PC-9 (cell line): ENCODE measurements at regions not wholly inside any gene's neighbourhood (a gene's known extent, or its start where the extent isn't known, plus 50 kb on each side); places are given as distances from the start of the nearest gene placed in this dataset.

ENCODE experiments used
- EZH2 ChIP-seq: fragments of 200-600 bp; sonication (generic); IDR thresholded peaks from 2 replicates; pipeline ENCODE4 v1.8.0; 2017; ENCODE audit warnings: antibody characterized with exemption, low read depth
- TF ChIP-seq, protein P1 (sequence below): fragments of 200-600 bp; sonication (generic); conservative IDR thresholded peaks from 2 replicates; pipeline ENCODE4 v1.6.1; 2017; ENCODE audit warnings: mixed run types, antibody characterized with exemption, mild to moderate bottlenecking, moderate library complexity

DNA sequence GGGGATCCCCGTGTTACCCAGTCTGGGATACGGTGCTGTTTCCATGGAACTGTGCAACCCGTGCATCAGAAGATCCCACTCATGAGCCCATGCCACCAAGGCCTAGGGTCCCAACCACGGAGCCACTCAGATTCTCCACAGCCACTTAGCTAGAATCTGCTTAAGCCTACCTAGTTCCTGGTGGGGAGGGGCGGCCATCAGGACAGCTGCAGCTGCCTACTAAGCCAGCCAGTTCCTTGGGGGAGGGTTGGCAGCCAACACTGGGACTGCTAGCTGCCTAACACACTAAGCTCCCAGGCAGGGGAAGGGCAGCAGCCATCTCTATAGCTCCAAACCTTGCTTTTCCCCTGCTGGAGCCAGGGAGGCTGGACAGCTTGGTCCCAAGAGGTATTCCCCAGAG is 549.2 kb upstream of the BRINP3 start:
- TF ChIP-seq, protein P1, sequence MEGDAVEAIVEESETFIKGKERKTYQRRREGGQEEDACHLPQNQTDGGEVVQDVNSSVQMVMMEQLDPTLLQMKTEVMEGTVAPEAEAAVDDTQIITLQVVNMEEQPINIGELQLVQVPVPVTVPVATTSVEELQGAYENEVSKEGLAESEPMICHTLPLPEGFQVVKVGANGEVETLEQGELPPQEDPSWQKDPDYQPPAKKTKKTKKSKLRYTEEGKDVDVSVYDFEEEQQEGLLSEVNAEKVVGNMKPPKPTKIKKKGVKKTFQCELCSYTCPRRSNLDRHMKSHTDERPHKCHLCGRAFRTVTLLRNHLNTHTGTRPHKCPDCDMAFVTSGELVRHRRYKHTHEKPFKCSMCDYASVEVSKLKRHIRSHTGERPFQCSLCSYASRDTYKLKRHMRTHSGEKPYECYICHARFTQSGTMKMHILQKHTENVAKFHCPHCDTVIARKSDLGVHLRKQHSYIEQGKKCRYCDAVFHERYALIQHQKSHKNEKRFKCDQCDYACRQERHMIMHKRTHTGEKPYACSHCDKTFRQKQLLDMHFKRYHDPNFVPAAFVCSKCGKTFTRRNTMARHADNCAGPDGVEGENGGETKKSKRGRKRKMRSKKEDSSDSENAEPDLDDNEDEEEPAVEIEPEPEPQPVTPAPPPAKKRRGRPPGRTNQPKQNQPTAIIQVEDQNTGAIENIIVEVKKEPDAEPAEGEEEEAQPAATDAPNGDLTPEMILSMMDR = no peak
- TF ChIP-seq EZH2 = no peak
